Pons (tissue), 1 donor: ENCODE measurements at regions not wholly inside any gene's neighbourhood (a gene's known extent, or its start where the extent isn't known, plus 50 kb on each side); places are given as distances from the start of the nearest gene placed in this dataset.
"Not testable (repeated sequence)": the region's sequence is repeated elsewhere in the genome, so short reads cannot be mapped to it uniquely, and the experiment has no call there.

Source experiments
- DNase-seq: peaks from one replicate; pipeline ENCODE4 v3.0.0-alpha.2; 2016; ENCODE audit warnings: low spot score

GRCh38 chr21:20266441-20266710 is 731.8 kb upstream of the NCAM2 start:
- DNase-seq: no peak

- DNase-seq: no peak
Measured at GRCh38 chr21:20270365-20271055, 727.7 kb upstream of the NCAM2 start.

- no peak for DNase-seq
Measured at GRCh38 chr21:20272791-20273362, 725.3 kb upstream of the NCAM2 start.

GRCh38 chr21:20276377-20276776 is 721.8 kb upstream of the NCAM2 start:
- DNase-seq: no peak

GRCh38 chr21:20276954-20277353 is 721.3 kb upstream of the NCAM2 start:
- no peak for DNase-seq

GRCh38 chr21:20283836-20284235 is 714.4 kb upstream of the NCAM2 start:
- DNase-seq: no peak

GRCh38 chr21:20292280-20292679 is 705.9 kb upstream of the NCAM2 start:
- no peak for DNase-seq

- DNase-seq: not testable (repeated sequence)
Measured at GRCh38 chr21:20292854-20293253, 705.4 kb upstream of the NCAM2 start.

- DNase-seq: no peak
Measured at GRCh38 chr21:20301395-20301794, 696.8 kb upstream of the NCAM2 start.

- DNase-seq: no peak
Measured at GRCh38 chr21:20302084-20302483, 696.1 kb upstream of the NCAM2 start.

GRCh38 chr21:20306836-20307235 is 691.4 kb upstream of the NCAM2 start:
- DNase-seq: peak; percentile 26

- no peak for DNase-seq
Measured at GRCh38 chr21:20308586-20309315, 689.5 kb upstream of the NCAM2 start.

- DNase-seq: no peak
Measured at GRCh38 chr21:20311234-20311787, 686.9 kb upstream of the NCAM2 start.

- DNase-seq: no peak
Measured at GRCh38 chr21:20313013-20313412, 685.2 kb upstream of the NCAM2 start.

GRCh38 chr21:20315042-20315441 is 683.2 kb upstream of the NCAM2 start:
- DNase-seq: no peak

GRCh38 chr21:20329636-20330035 is 668.6 kb upstream of the NCAM2 start:
- DNase-seq: no peak

GRCh38 chr21:20330652-20331051 is 667.6 kb upstream of the NCAM2 start:
- no peak for DNase-seq

GRCh38 chr21:20334585-20334984 is 663.6 kb upstream of the NCAM2 start:
- no peak for DNase-seq

- DNase-seq: no peak
Measured at GRCh38 chr21:20341431-20341830, 656.8 kb upstream of the NCAM2 start.

GRCh38 chr21:20343186-20343585 is 655.0 kb upstream of the NCAM2 start:
- no peak for DNase-seq

- DNase-seq: no peak
Measured at GRCh38 chr21:20351138-20351537, 647.1 kb upstream of the NCAM2 start.

GRCh38 chr21:20353351-20353750 is 644.9 kb upstream of the NCAM2 start:
- no peak for DNase-seq

GRCh38 chr21:20373031-20373430 is 625.2 kb upstream of the NCAM2 start:
- no peak for DNase-seq
